ENCODE measurements at regions not wholly inside any gene's neighbourhood (a gene's known extent, or its start where the extent isn't known, plus 50 kb on each side); places are given as distances from the start of the nearest gene placed in this dataset.

- no peak for TF ChIP-seq CTCF (IDR thresholded peaks at IDR 0.05)
- TF ChIP-seq POLR2A (IDR thresholded peaks at IDR 0.05) = no peak
- no peak for TF ChIP-seq POLR2AphosphoS5 (IDR thresholded peaks at IDR 0.05; ENCODE audit: insufficient read depth in 1 of 2, low read depth in 1 of 2)
Observed at GRCh38 chr3:30945291-30945690, 50.8 kb upstream of the GADL1 start.

All from vagina (tissue), 2 donors.